Esophagus squamous epithelium (tissue), 5 donors: ENCODE measurements at regions not wholly inside any gene's neighbourhood (a gene's known extent, or its start where the extent isn't known, plus 50 kb on each side); places are given as distances from the start of the nearest gene placed in this dataset.

Experiments used
- DNase-seq: peaks from one replicate; lab custom pipeline; 2025; lab: John Stamatoyannopoulos, UW
- H3K27ac ChIP-seq, 4 donors: fragments of 200-600 bp; sonication (generic); one replicate each; pipeline ENCODE4 v1.5.1; 2016 to 2019; ENCODE audit warnings: mild to moderate bottlenecking in 1 of 4
- H3K27me3 ChIP-seq, 4 donors: fragments of 200-600 bp; sonication (generic); 1 replicate in 3 of 4; 2 replicates in 1 of 4; pipeline versions ENCODE4 v1.5.1 to v1.6.0; 2017 to 2021; ENCODE audit warnings: antibody characterized with exemption in 1 of 4
- H3K36me3 ChIP-seq, 3 donors: fragments of 200-600 bp; sonication (generic); one replicate each; pipeline ENCODE4 v1.5.1; 2016 to 2019
- H3K4me1 ChIP-seq, 3 donors: fragments of 200-600 bp; sonication (generic); one replicate each; pipeline ENCODE4 v1.5.1; 2017 to 2019
- H3K4me3 ChIP-seq, 4 donors: fragments of 200-600 bp; sonication (generic); 1 replicate in 3 of 4; 2 replicates in 1 of 4; pipeline ENCODE4 v1.5.1; 2016 to 2019; ENCODE audit warnings: mild to moderate bottlenecking in 2 of 4, moderate library complexity in 1 of 4
- H3K9me3 ChIP-seq, 3 donors: fragments of 200-600 bp; sonication (generic); one replicate each; pipeline ENCODE4 v1.5.1; 2016 to 2019
- POLR2A ChIP-seq, 4 donors: fragments of 450-650 bp; IDR thresholded peaks; one replicate each; pipeline ENCODE4 v1.6.1; 2017; ENCODE audit warnings: antibody characterized with exemption in 4 of 4, mild to moderate bottlenecking in 4 of 4, moderate library complexity in 3 of 4
- WGBS, 2 donors: methylation state at CpG; one replicate each; pipeline ENCODE4 v1.1.5; 2018; 5-methylcytosine and 5-hydroxymethylcytosine counted together
- intact Hi-C: fragments of 100-400 bp; cut with DNase I; formaldehyde crosslinking; loops from one replicate; pipeline ENCODE4 v1.15.0; 2022
- TF ChIP-seq, protein P1 (sequence below), 6 experiments: fragments of 450-650 bp in 4 of 6; fragments of 200-600 bp in 2 of 6; sonication (generic) in 2 of 6; IDR thresholded peaks; one replicate each; pipeline ENCODE4 v1.5.1; 2016 to 2019; ENCODE audit warnings: antibody characterized with exemption in 6 of 6, mild to moderate bottlenecking in 4 of 6, moderate library complexity in 4 of 6
- donor health status: DM: yes; HTN: yes; CAD: no.

DNA sequence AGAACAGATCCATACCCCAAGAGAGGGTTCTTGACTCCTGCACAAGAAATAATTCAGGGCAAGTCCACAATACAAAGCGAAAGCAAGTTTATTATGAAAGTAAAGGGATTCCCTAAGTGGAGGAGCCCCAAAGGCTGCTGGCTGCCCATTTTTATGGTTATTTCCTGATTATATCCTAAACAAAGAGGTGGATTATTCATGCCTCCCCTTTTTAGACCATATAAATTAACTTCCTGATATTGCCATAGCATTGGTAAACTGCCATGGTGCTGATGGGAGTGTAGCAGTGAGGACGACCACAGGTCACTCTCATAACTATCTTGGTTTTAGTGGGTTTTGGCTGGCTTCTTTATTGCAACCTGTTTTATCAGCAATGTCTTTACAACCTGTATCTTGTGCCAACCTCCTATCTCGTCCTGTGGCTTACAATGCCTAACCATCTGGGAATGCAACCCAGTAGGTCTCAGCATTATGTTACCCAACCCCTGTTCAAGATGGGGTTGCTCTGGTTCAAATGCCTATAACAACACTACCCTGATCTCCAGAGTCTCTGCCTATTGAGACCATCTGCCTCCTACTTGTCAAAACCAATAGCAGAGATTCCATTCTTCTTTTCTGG is 154.4 kb upstream of the GRAMD2B start:
- Histone ChIP-seq H3K27ac (no peak overlapping the region), H3K9me3 (no peaks in the 10 kb centered on the region), H3K4me3 (no peak overlapping the region), H3K27me3 (no peaks in the 10 kb centered on the region), H3K4me1 (peaks cover 0 to 19% (median 0%) of the 10 kb centered on the region in 3 donors), H3K36me3 (no peaks in the 10 kb centered on the region)
- intact Hi-C loops = no loop called here
- DNase-seq = no peak
- TF ChIP-seq, protein P1, sequence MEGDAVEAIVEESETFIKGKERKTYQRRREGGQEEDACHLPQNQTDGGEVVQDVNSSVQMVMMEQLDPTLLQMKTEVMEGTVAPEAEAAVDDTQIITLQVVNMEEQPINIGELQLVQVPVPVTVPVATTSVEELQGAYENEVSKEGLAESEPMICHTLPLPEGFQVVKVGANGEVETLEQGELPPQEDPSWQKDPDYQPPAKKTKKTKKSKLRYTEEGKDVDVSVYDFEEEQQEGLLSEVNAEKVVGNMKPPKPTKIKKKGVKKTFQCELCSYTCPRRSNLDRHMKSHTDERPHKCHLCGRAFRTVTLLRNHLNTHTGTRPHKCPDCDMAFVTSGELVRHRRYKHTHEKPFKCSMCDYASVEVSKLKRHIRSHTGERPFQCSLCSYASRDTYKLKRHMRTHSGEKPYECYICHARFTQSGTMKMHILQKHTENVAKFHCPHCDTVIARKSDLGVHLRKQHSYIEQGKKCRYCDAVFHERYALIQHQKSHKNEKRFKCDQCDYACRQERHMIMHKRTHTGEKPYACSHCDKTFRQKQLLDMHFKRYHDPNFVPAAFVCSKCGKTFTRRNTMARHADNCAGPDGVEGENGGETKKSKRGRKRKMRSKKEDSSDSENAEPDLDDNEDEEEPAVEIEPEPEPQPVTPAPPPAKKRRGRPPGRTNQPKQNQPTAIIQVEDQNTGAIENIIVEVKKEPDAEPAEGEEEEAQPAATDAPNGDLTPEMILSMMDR (IDR thresholded peaks at IDR 0.05) = no peak
- TF ChIP-seq POLR2A (IDR thresholded peaks at IDR 0.05) = no peak
- WGBS, 2 donors = 71 to 76% methylated on average over 3 of the region's 3 CpGs

DNA sequence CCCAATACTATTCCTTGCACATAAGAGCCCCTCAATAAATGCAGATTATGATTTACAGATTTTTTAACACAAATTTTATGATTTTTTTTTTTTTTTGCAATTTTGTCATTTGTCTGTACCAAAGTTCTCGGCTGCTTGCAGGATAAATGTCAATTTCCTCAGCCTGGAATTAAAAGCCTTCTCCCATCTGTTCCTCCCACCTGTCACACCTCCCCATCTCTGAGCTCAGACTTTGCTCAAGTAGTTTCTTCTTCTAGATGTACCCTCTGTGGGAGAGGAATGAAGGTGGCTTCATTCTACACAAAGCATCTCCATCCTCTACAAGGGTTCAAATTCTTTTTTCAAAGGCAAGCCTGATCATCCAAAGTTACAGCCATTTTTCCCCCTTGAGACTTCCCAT is 153.7 kb upstream of the GRAMD2B start:
- TF ChIP-seq, protein P1 (IDR thresholded peaks at IDR 0.05) = no peak
- TF ChIP-seq POLR2A (IDR thresholded peaks at IDR 0.05) = no peak
- Histone ChIP-seq H3K27ac (no peak overlapping the region), H3K27me3 (no peaks in the 10 kb centered on the region), H3K4me3 (no peak overlapping the region), H3K36me3 (no peaks in the 10 kb centered on the region), H3K4me1 (peaks cover 0 to 25% (median 0%) of the 10 kb centered on the region in 3 donors), H3K9me3 (no peaks in the 10 kb centered on the region)
- intact Hi-C loops = no loop called here
- DNase-seq = no peak
- WGBS, 2 donors = 79 to 94% methylated on average over 1 of the region's 1 CpG

DNA sequence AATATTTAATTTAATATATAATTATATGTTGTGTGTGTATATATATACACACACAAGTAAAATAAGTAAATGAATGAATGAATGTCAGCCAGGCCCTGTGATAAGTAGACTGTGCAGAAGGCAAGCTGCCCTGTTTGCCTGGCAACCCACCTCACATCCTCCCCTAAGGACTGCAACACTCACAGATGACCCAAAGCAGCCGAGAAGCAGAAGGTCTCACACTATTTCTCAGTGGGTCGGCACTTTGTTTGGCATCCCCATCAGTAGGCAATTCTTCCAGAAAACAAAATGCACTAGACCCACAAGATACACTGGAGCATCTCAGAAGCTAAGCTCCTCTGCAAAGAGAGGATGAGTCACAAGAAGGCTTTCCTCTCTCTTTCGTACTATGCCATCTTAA is 152.1 kb upstream of the GRAMD2B start:
- TF ChIP-seq POLR2A (IDR thresholded peaks at IDR 0.05) = no peak
- TF ChIP-seq, protein P1 (IDR thresholded peaks at IDR 0.05) = no peak
- H3K4me3 ChIP-seq = no peak overlapping the region
- no peaks in the 10 kb centered on the region for H3K27me3 ChIP-seq
- H3K27ac ChIP-seq = no peak overlapping the region
- H3K9me3 ChIP-seq = no peaks in the 10 kb centered on the region
- peaks cover 0 to 20% (median 0%) of the 10 kb centered on the region in 3 donors for H3K4me1 ChIP-seq
- 89 to 94% methylated on average over 3 of the region's 3 CpGs for WGBS, 2 donors
- DNase-seq = no peak
- intact Hi-C loops = no loop called here
- H3K36me3 ChIP-seq = no peaks in the 10 kb centered on the region

DNA sequence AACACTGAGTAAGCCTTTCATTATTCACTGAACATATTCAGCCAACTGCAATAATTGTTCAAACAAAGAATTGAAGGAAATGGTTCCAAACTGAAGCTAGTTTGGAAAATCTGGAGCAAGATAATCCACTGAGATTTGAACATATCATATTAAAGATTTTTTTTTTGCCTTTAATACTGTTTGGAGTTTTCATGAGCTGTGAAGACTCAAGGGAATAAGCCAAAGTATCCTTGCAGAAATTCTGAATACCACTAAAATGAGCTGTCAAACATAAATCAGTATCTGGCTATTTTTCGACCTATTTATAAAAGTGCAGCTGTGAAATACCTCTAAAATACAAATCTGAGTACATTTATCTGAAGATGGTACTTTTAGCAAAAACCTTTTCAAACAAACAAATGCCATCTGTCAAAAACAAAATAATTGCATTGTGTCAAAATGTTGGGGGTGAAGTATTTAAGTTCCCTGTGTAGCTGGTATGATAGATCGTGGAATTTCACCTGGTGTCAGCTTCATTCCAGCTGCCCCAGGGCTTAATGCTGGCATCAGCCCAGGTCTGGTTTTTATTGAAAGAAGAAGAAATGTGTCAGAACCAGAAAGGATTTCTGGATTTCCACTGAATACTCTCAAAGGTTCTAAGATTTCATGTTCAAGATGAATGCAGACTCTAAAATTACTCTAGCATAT is 149.0 kb upstream of the GRAMD2B start:
- no peaks in the 10 kb centered on the region for H3K36me3 ChIP-seq
- DNase-seq = no peak
- TF ChIP-seq, protein P1 (IDR thresholded peaks at IDR 0.05) = no peak
- TF ChIP-seq POLR2A (IDR thresholded peaks at IDR 0.05) = no peak
- intact Hi-C loops = no loop called here
- peaks cover 0 to 9% (median 0%) of the 10 kb centered on the region in 3 donors for H3K4me1 ChIP-seq
- H3K27ac ChIP-seq = no peak overlapping the region
- H3K4me3 ChIP-seq = no peak overlapping the region
- H3K27me3 ChIP-seq = no peaks in the 10 kb centered on the region
- no peaks in the 10 kb centered on the region for H3K9me3 ChIP-seq
- WGBS, 2 donors = 29 to 32% methylated on average over 2 of the region's 2 CpGs

DNA sequence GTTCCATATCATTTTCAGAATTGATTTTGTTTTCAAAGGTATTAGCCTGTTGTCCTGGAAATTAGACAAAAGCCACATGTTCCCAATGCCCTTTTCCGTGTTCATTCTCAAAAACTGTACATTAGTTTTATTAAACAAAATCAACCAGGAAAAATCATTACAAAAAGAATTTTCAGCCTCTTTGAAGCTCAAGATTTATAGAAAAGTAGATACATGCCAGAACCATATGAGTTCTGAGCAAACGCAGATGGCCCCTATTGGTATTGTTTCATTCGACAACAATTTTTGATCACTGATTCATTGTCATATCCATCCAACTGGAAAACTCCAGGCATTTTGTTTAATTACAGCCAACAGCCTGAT is 148.5 kb upstream of the GRAMD2B start:
- intact Hi-C loops = no loop called here
- WGBS, 2 donors = 29 to 50% methylated on average over 3 of the region's 3 CpGs
- TF ChIP-seq POLR2A (IDR thresholded peaks at IDR 0.05) = no peak
- TF ChIP-seq, protein P1 (IDR thresholded peaks at IDR 0.05) = no peak
- H3K4me3 ChIP-seq = no peak overlapping the region
- H3K36me3 ChIP-seq = no peaks in the 10 kb centered on the region
- DNase-seq = no peak
- no peaks in the 10 kb centered on the region for H3K27me3 ChIP-seq
- no peaks in the 10 kb centered on the region for H3K9me3 ChIP-seq
- peaks cover 0 to 9% (median 0%) of the 10 kb centered on the region in 3 donors for H3K4me1 ChIP-seq
- no peak overlapping the region for H3K27ac ChIP-seq
